ENCODE measurements at regions not wholly inside any gene's neighbourhood (a gene's known extent, or its start where the extent isn't known, plus 50 kb on each side); places are given as distances from the start of the nearest gene placed in this dataset.
A peak's percentile ranks its signal among the peaks of the same experiment; 100 is the strongest.

DNA sequence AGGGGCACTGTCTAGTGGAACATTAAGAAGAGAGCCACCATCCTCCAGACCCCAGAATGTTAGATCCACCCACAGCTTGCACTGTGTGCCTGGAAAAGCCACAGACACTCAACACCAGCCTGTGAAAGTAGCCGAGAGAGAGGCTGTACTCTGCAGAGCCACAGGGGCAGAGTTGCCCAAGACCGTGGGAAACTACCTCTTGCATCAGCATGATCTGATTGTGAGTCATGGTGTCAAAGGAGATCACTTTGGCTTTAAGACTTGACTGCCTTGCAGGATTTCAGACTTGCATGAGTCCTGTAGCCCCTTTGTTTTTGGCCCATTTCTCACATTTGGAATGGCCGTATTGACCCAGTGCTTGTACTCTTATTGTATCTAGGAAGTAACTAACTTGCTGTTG lies 115.9 kb upstream of the CCDC179 start:
- peak overlapping the region in 1 of 2 donors; percentile 48 for H3K27ac ChIP-seq
- intact Hi-C loops (cut with DNase I; ENCODE audit: low total_unique reads): no loop called here
- TF ChIP-seq, protein P1, sequence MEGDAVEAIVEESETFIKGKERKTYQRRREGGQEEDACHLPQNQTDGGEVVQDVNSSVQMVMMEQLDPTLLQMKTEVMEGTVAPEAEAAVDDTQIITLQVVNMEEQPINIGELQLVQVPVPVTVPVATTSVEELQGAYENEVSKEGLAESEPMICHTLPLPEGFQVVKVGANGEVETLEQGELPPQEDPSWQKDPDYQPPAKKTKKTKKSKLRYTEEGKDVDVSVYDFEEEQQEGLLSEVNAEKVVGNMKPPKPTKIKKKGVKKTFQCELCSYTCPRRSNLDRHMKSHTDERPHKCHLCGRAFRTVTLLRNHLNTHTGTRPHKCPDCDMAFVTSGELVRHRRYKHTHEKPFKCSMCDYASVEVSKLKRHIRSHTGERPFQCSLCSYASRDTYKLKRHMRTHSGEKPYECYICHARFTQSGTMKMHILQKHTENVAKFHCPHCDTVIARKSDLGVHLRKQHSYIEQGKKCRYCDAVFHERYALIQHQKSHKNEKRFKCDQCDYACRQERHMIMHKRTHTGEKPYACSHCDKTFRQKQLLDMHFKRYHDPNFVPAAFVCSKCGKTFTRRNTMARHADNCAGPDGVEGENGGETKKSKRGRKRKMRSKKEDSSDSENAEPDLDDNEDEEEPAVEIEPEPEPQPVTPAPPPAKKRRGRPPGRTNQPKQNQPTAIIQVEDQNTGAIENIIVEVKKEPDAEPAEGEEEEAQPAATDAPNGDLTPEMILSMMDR (IDR thresholded peaks at IDR 0.05): peak; percentile 5 to 18
- H3K36me3 ChIP-seq: no peaks in the 10 kb centered on the region
- peak; percentile 35 to 86 for DNase-seq
- H3K27me3 ChIP-seq: no peaks in the 10 kb centered on the region
- no peak overlapping the region for H3K4me3 ChIP-seq
- peaks cover 0 to 34% (median 0%) of the 10 kb centered on the region in 4 donors for H3K4me1 ChIP-seq
- H3K9me3 ChIP-seq: no peaks in the 10 kb centered on the region

DNA sequence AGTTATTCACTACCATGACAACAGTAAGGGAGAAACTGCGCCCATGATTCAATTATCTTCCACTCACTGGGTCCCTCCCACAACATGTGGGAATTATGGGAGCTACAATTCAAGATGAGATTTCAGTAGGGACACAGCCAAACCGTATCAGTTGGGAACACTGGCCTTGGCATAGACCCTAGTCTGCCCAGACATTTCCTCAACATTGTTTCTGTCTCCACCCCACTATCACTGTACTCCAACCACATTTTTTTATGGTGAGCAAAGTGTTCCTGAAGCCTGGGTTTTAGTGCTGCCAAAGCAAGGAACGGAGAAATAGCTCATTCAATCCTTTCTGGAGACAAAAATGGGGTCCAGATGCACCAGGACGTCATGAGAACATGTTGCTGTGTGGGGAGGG lies 122.6 kb upstream of the CCDC179 start:
- TF ChIP-seq, protein P1 (IDR thresholded peaks at IDR 0.05): no peak
- H3K27me3 ChIP-seq: no peaks in the 10 kb centered on the region
- no peaks in the 10 kb centered on the region for H3K36me3 ChIP-seq
- no peak for DNase-seq
- no peaks in the 10 kb centered on the region for H3K9me3 ChIP-seq
- H3K4me3 ChIP-seq: no peak overlapping the region
- intact Hi-C loops (cut with DNase I; ENCODE audit: low total_unique reads): no loop called here
- H3K27ac ChIP-seq: peak overlapping the region in 1 of 2 donors; percentile 16
- H3K4me1 ChIP-seq: peaks cover 0 to 39% (median 0%) of the 10 kb centered on the region in 4 donors

DNA sequence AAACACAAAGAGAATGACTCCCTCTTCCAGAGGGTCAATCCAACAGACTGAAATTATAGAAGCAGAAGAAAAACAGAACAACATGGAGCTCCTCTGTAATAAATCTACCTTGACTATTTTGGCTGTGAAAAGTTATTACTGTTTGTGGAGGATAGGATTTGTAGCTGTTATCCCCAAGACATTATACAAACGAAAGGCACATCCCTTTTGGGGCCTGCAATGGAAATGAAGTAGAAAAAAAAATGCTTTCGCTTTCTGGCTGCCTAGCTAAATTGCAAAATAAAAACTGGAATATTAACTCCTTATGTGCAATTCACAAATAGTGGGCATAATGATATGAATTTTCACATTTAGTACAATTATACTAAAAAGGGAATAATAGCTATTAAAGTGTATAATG lies 123.8 kb upstream of the CCDC179 start:
- no peak overlapping the region for H3K27ac ChIP-seq
- DNase-seq: no peak
- peaks cover 0 to 39% (median 0%) of the 10 kb centered on the region in 4 donors for H3K4me1 ChIP-seq
- intact Hi-C loops (cut with DNase I; ENCODE audit: low total_unique reads): no loop called here
- H3K27me3 ChIP-seq: no peaks in the 10 kb centered on the region
- H3K9me3 ChIP-seq: no peaks in the 10 kb centered on the region
- H3K36me3 ChIP-seq: no peaks in the 10 kb centered on the region
- TF ChIP-seq, protein P1 (IDR thresholded peaks at IDR 0.05): no peak
- no peak overlapping the region for H3K4me3 ChIP-seq

DNA sequence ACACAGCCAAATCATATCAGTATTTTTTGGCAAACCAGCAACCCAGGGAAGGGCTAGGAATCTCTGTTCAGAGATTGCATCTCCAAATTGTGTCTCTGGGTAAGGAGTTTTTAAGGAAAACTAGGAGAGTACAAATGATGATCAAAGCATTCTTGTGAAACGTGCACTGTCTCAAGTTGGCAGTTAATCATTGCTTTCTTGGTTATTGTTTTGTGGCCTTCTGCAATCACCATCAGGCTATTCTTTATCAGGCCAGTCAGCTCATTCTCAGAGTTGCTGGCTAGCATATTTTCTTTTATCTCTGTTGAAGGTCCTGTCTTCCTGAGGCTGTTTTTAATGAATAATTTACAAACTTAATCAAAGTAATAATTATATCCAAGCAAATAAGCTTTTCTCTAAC lies 129.1 kb upstream of the CCDC179 start:
- TF ChIP-seq, protein P1 (IDR thresholded peaks at IDR 0.05): no peak
- H3K36me3 ChIP-seq: peaks cover 0 to 6% (median 4%) of the 10 kb centered on the region in 3 donors
- intact Hi-C loops (cut with DNase I; ENCODE audit: low total_unique reads): no loop called here
- DNase-seq: no peak
- no peak overlapping the region for H3K27ac ChIP-seq
- peaks cover 0 to 19% (median 0%) of the 10 kb centered on the region in 3 donors for H3K9me3 ChIP-seq
- H3K4me1 ChIP-seq: peaks cover 0 to 3% (median 0%) of the 10 kb centered on the region in 4 donors
- H3K4me3 ChIP-seq: no peak overlapping the region
- no peaks in the 10 kb centered on the region for H3K27me3 ChIP-seq

DNA sequence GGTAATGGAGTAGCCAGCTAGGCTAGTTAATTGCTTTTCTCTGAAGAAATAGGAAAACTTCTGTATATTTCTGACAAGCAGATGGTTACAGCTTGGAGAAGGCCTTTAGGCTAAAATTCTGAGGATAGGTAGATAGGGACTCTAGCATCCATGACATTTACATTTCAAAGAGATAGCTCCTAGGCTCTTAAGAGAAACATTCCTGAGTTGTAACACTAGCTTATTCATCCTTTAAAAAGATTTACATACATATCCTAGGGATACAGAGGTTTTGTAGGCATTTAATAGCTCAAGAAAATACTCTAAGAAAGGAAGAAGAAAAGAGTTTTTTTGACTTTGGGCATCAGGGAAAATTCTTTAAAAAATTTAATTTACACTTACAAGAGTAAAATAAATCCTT lies 130.9 kb upstream of the CCDC179 start:
- DNase-seq: no peak
- H3K4me1 ChIP-seq: no peaks in the 10 kb centered on the region
- H3K36me3 ChIP-seq: peaks cover 0 to 6% (median 4%) of the 10 kb centered on the region in 3 donors
- no peaks in the 10 kb centered on the region for H3K27me3 ChIP-seq
- H3K27ac ChIP-seq: no peak overlapping the region
- H3K9me3 ChIP-seq: peaks cover 0 to 19% (median 0%) of the 10 kb centered on the region in 3 donors
- intact Hi-C loops (cut with DNase I; ENCODE audit: low total_unique reads): no loop called here
- TF ChIP-seq, protein P1 (IDR thresholded peaks at IDR 0.05): no peak
- H3K4me3 ChIP-seq: no peak overlapping the region

DNA sequence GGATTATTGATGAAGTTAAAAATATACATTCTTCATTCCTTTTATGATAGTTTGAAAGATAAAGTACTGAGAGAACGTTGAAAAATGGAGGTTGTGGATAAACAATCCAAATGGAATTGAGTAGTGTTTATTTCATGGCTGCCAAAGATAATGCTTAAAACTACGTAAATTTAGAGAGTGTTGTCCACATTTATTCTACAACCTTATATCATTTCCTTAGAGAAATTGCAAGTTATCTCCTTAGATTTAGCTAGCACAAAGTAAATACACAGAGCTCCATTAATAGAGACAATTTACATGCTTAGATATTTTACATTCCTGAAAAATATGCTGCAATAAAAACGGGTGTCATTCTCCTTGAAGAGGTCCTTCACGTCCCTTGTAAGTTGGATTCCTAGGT lies 146.5 kb upstream of the CCDC179 start:
- Histone ChIP-seq H3K4me1 (peaks cover 0 to 10% (median 0%) of the 10 kb centered on the region in 4 donors), H3K9me3 (peaks cover 0 to 12% (median 3%) of the 10 kb centered on the region in 3 donors), H3K27ac (no peak overlapping the region), H3K4me3 (no peak overlapping the region), H3K36me3 (peaks cover 0 to under 1% (median 0%) of the 10 kb centered on the region in 3 donors), H3K27me3 (no peaks in the 10 kb centered on the region)
- no peak for DNase-seq
- TF ChIP-seq, protein P1 (IDR thresholded peaks at IDR 0.05): no peak
- intact Hi-C loops (cut with DNase I; ENCODE audit: low total_unique reads): no loop called here

All from tibial artery (tissue), 4 donors.